ENCODE measurements at regions not wholly inside any gene's neighbourhood (a gene's known extent, or its start where the extent isn't known, plus 50 kb on each side); places are given as distances from the start of the nearest gene placed in this dataset.

- Histone ChIP-seq H3K9me3 (no peaks in the 10 kb centered on the region), H3K4me1 (ENCODE audit: control insufficient read depth in 1 of 2, low read depth in 2 of 2) (no peaks in the 10 kb centered on the region), H3K36me3 (peaks cover 4% of the 10 kb centered on the region), H3K27ac (no peak overlapping the region), H3K27me3 (replicated peaks; ENCODE audit: insufficient read depth) (no peaks in the 10 kb centered on the region), H3K4me3 (no peak overlapping the region)
- no peak for ATAC-seq (ENCODE audit: insufficient number of reproducible peaks, low FRiP score, low read depth)
- TF ChIP-seq CTCF (IDR thresholded peaks at IDR 0.05), result no peak
- DNase-seq (ENCODE audit: low spot score), result no peak
Measured at GRCh38 chrY:7308816-7309215, 397.3 kb upstream of the AMELY start.

- H3K36me3 ChIP-seq, result peaks cover 4% of the 10 kb centered on the region
- H3K27me3 ChIP-seq (replicated peaks; ENCODE audit: insufficient read depth), result no peaks in the 10 kb centered on the region
- no peaks in the 10 kb centered on the region for H3K4me1 ChIP-seq (ENCODE audit: control insufficient read depth in 1 of 2, low read depth in 2 of 2)
- no peaks in the 10 kb centered on the region for H3K9me3 ChIP-seq
- no peak for TF ChIP-seq CTCF (IDR thresholded peaks at IDR 0.05)
- DNase-seq (ENCODE audit: low spot score) (no peak), ATAC-seq (ENCODE audit: insufficient number of reproducible peaks, low FRiP score, low read depth) (no peak)
- no peak overlapping the region for H3K4me3 ChIP-seq
- H3K27ac ChIP-seq, result no peak overlapping the region
Measured at GRCh38 chrY:7302306-7302705, 390.8 kb upstream of the AMELY start.

GRCh38 chrY:7299960-7300359, 388.4 kb upstream of the AMELY start:
- no peaks in the 10 kb centered on the region for H3K27me3 ChIP-seq (replicated peaks; ENCODE audit: insufficient read depth)
- no peaks in the 10 kb centered on the region for H3K9me3 ChIP-seq
- TF ChIP-seq CTCF (IDR thresholded peaks at IDR 0.05), result no peak
- peaks cover 3% of the 10 kb centered on the region for H3K36me3 ChIP-seq
- no peak for DNase-seq (ENCODE audit: low spot score)
- H3K27ac ChIP-seq, result no peak overlapping the region
- no peak overlapping the region for H3K4me3 ChIP-seq
- ATAC-seq (ENCODE audit: insufficient number of reproducible peaks, low FRiP score, low read depth), result no peak
- no peaks in the 10 kb centered on the region for H3K4me1 ChIP-seq (ENCODE audit: control insufficient read depth in 1 of 2, low read depth in 2 of 2)

DNA sequence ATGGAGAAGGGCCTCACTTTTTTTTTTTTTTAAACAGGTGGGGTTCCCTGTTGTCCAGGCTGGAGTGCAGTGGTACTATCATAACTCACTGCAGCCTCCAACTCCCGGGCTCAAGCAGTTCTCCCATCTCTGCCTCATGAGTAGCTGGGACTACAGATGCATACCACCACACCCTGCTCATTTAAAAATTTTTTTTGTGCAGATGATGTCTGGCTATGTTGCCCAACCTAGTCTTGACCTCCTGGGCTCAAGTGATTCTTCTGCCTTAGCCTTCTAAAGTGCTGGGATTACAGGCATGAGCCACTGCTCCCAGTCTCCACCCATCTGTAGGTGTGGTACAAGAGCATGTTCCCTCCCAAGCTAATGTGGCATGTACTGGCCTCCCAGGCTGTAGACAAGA, 380.6 kb upstream of the AMELY start:
- no peaks in the 10 kb centered on the region for H3K9me3 ChIP-seq
- no peak for DNase-seq (ENCODE audit: low spot score)

More for the DNA sequence above, 380.6 kb upstream of the AMELY start:
- no peak overlapping the region for H3K27ac ChIP-seq
- no peak overlapping the region for H3K4me3 ChIP-seq
- TF ChIP-seq CTCF (IDR thresholded peaks at IDR 0.05), result no peak
- no peaks in the 10 kb centered on the region for H3K27me3 ChIP-seq (replicated peaks; ENCODE audit: insufficient read depth)
- no peaks in the 10 kb centered on the region for H3K4me1 ChIP-seq (ENCODE audit: control insufficient read depth in 1 of 2, low read depth in 2 of 2)
- no peak for ATAC-seq (ENCODE audit: insufficient number of reproducible peaks, low FRiP score, low read depth)
- H3K36me3 ChIP-seq, result no peaks in the 10 kb centered on the region
